OCI-LY7 (cell line): ENCODE measurements at regions not wholly inside any gene's neighbourhood (a gene's known extent, or its start where the extent isn't known, plus 50 kb on each side); places are given as distances from the start of the nearest gene placed in this dataset.

Experiments
- EZH2phosphoT487 ChIP-seq: fragments of 200-600 bp; sonication (generic); IDR thresholded peaks from 2 replicates; pipeline ENCODE4 v1.6.1; 2018; ENCODE audit warnings: low read depth, borderline replicate concordance, mild to moderate bottlenecking, mixed run types, antibody characterized with exemption, low read length, moderate library complexity, mixed read lengths
- TF ChIP-seq, protein P1 (sequence below): fragments of 200-600 bp; sonication (generic); conservative IDR thresholded peaks from 2 replicates; pipeline ENCODE4 v1.5.1; 2014; ENCODE audit warnings: mild to moderate bottlenecking, antibody characterized with exemption, low read length, moderate library complexity, mixed read lengths

DNA sequence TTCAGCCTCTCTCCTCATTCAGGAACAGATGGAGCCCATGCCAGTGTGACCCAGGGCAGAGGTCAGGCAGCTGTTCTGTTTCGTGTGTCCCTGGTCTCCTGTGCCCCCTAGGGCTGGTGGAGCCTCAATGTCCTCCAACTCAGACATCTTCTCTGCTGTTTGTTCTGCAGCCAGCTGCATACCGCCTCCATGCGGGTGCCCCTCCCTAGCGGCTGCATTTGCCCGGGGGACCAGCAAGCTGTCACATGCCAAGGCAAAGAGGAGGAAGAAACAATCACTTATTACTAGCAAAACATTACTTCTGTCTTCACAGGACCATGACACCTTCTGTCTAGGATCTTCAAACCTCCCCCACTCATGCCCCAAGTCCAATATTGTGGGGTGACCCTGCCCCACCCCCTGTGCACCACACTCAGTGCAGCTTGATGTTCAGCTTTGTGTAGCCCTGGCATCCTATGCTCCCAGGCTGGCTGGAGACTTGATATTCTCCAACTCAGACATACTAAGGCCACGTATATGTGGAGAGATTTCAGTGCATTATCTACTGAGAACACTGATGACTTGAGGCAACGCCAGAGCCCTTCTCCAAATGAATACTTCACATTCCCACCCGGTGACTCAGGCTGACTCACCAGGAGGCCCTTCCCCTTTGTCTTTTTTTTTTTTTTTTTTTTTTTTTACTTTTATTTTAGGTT, 188.9 kb downstream of the SKIDA1 start:
- TF ChIP-seq, protein P1, sequence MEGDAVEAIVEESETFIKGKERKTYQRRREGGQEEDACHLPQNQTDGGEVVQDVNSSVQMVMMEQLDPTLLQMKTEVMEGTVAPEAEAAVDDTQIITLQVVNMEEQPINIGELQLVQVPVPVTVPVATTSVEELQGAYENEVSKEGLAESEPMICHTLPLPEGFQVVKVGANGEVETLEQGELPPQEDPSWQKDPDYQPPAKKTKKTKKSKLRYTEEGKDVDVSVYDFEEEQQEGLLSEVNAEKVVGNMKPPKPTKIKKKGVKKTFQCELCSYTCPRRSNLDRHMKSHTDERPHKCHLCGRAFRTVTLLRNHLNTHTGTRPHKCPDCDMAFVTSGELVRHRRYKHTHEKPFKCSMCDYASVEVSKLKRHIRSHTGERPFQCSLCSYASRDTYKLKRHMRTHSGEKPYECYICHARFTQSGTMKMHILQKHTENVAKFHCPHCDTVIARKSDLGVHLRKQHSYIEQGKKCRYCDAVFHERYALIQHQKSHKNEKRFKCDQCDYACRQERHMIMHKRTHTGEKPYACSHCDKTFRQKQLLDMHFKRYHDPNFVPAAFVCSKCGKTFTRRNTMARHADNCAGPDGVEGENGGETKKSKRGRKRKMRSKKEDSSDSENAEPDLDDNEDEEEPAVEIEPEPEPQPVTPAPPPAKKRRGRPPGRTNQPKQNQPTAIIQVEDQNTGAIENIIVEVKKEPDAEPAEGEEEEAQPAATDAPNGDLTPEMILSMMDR, result no peak
- no peak for TF ChIP-seq EZH2phosphoT487
